ENCODE measurements at regions not wholly inside any gene's neighbourhood (a gene's known extent, or its start where the extent isn't known, plus 50 kb on each side); places are given as distances from the start of the nearest gene placed in this dataset.

DNA sequence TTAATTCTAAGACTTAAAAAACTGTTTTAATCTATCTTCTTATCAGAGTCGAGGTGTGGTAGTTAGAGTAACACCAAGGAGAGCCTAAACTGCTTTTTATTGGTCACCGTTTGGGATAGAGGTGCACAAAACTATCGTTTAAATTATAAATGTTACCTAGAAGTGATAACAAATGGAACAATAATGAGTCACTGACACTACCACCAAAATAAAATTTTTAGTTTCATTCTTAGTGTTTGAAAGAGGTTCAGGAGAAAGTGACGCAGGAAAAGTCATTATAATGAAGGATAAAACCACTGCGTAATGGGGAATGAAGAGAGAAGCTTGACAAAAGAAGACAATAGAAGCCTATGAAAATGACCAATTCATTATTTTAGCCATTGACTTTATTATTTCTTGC lies 158.2 kb downstream of the COX18 start:
- no peak for TF ChIP-seq CTCF (IDR thresholded peaks at IDR 0.05)
- no peak for TF ChIP-seq POLR2A (IDR thresholded peaks at IDR 0.05)

Measured in body of pancreas (tissue), 4 donors.